K562 (cell line): ENCODE measurements at regions not wholly inside any gene's neighbourhood (a gene's known extent, or its start where the extent isn't known, plus 50 kb on each side); places are given as distances from the start of the nearest gene placed in this dataset.
A peak's percentile ranks its signal among the peaks of the same experiment; 100 is the strongest.

Source experiments
- ATAC-seq: fragments of 200-7000 bp; cut with Tn5 transposase; 3 replicates; pipeline ENCODE4 v1.9.1; 2020; ENCODE audit warnings: moderate library complexity
- BruUV-seq: library from RNA; stranded (reverse); fragments of 400-500 nt; replicated peaks from 2 replicates; lab custom pipeline; 2021; lab: Mats Ljungman, UMichigan
- CTCF ChIA-PET: fragments of 300-600 bp; formaldehyde crosslinking; extraction: SDS; loops from one replicate; lab custom pipeline; 2021; ENCODE audit warnings: low intra/inter-chr PET ratio; lab: Yijun Ruan, JAX
- POLR2A ChIA-PET: fragments of 300-600, 350-650 bp; sonication (Branson Sonifier 250); formaldehyde crosslinking; extraction: SDS; loops from one replicate; lab custom pipeline; 2021; ENCODE audit warnings: antibody characterized with exemption, inconsistent platforms; lab: Yijun Ruan, JAX
- DNase-seq, 4 experiments: peaks; one replicate each; pipeline versions ENCODE4 v3.0.0 to v3.0.0-alpha.2; 2011 to 2018; ENCODE audit warnings: low spot score in 3 of 4, mixed read lengths in 3 of 4; ENCODE audit errors: extremely low read depth in 1 of 4
- FAIRE-seq: peaks from 2 replicates; lab custom pipeline; 2011; peaks lifted over from hg19 to GRCh38; lab: Jason Lieb, UNC
- H2AFZ ChIP-seq: 2 replicates; pipeline ENCODE4 v1.6.0; 2011; ENCODE audit warnings: low read depth, low read length, control low read depth, inconsistent platforms
- H3K27ac ChIP-seq: fragments of 200-600 bp; 3 replicates; pipeline ENCODE4 v1.8.0; 2011; ENCODE audit warnings: low read depth, mild to moderate bottlenecking, control low read depth, inconsistent platforms, low read length, moderate library complexity, mixed read lengths; ENCODE audit errors: extremely low read depth
- H3K27me3 ChIP-seq, 2 experiments: fragments of 300-600 bp in 1 of 2; 2 replicates in 1 of 2; 3 replicates in 1 of 2; pipeline versions ENCODE4 v1.6.0 to v1.8.0; 2011; ENCODE audit warnings: inconsistent platforms in 2 of 2, low read length in 2 of 2, mild to moderate bottlenecking in 1 of 2, mixed read lengths in 1 of 2, moderate library complexity in 1 of 2; ENCODE audit not compliant: control insufficient read depth in 2 of 2, insufficient read depth in 2 of 2
- H3K36me3 ChIP-seq: fragments of 300-600 bp; 3 replicates; pipeline ENCODE4 v1.8.0; 2011; ENCODE audit warnings: mild to moderate bottlenecking, low read length, inconsistent platforms; ENCODE audit not compliant: control insufficient read depth, insufficient read depth
- H3K4me1 ChIP-seq, 2 experiments: fragments of 200-600 bp in 1 of 2; replicated peaks in 1 of 2; 2 replicates in 1 of 2; 3 replicates in 1 of 2; pipeline versions ENCODE4 v1.5.1 to v1.8.0; 2011; ENCODE audit warnings: inconsistent platforms in 2 of 2, low read length in 2 of 2, mild to moderate bottlenecking in 1 of 2, mixed read lengths in 1 of 2, moderate library complexity in 1 of 2; ENCODE audit not compliant: control insufficient read depth in 2 of 2, insufficient read depth in 2 of 2
- H3K4me2 ChIP-seq: 2 replicates; pipeline ENCODE4 v1.6.1; 2011; ENCODE audit warnings: low read length, control low read depth, inconsistent platforms, mixed read lengths; ENCODE audit not compliant: insufficient read depth
- H3K4me3 ChIP-seq: fragments of 200-600 bp; sonication (generic), shearing (Covaris generic); 2 replicates; pipeline ENCODE4 v1.5.1; 2016; ENCODE audit warnings: control low read depth, inconsistent platforms
- H3K79me2 ChIP-seq: fragments of 200-600 bp; 3 replicates; pipeline ENCODE4 v1.8.0; 2011; ENCODE audit warnings: low read length, inconsistent platforms; ENCODE audit not compliant: control insufficient read depth, insufficient read depth
- H3K9ac ChIP-seq, 2 experiments: 2 replicates each; pipeline versions ENCODE4 v1.6.0 to v1.6.1; 2011; ENCODE audit warnings: low read depth in 2 of 2, low read length in 2 of 2, control low read depth in 1 of 2, inconsistent platforms in 1 of 2, mild to moderate bottlenecking in 1 of 2, mixed read lengths in 1 of 2; ENCODE audit not compliant: insufficient read depth in 1 of 2
- H3K9me1 ChIP-seq: one replicate; pipeline ENCODE4 v1.6.0; 2011; ENCODE audit warnings: inconsistent platforms, mild to moderate bottlenecking, low read length, moderate library complexity; ENCODE audit not compliant: control insufficient read depth, insufficient read depth
- H3K9me3 ChIP-seq: replicated peaks from 2 replicates; pipeline ENCODE4 v1.5.1; 2011; ENCODE audit warnings: low read depth, low read length, inconsistent platforms; ENCODE audit not compliant: control insufficient read depth, insufficient read depth
- H4K20me1 ChIP-seq: replicated peaks from 2 replicates; pipeline ENCODE4 v1.6.1; 2011; ENCODE audit warnings: low read length, inconsistent platforms, mixed read lengths; ENCODE audit not compliant: control insufficient read depth, insufficient read depth
- CBFB ChIP-seq: sonication (generic); formaldehyde crosslinking; IDR thresholded peaks from 2 replicates; pipeline ENCODE4 v1.4.0; 2020; ENCODE audit warnings: mild to moderate bottlenecking, missing genetic modification reagents
- THAP7 ChIP-seq: fragments of 250-450 bp; sonication (Bioruptor Pico); IDR thresholded peaks from 2 replicates; pipeline ENCODE4 v1.5.0; 2021
- WGBS: fragments of 100-300 bp; shearing (Covaris generic); methylation state at CpG from one replicate; pipeline ENCODE4 v1.1.6; 2016; ENCODE audit warnings: low coverage, mixed read lengths; ENCODE audit not compliant: insufficient coverage; ENCODE audit errors: missing lambda C conversion rate; 5-methylcytosine and 5-hydroxymethylcytosine counted together
- in situ Hi-C: fragments of 300-500 bp; cut with MboI; formaldehyde crosslinking; loops from 4 replicates; pipeline ENCODE4 v1.15.0; 2018; ENCODE audit warnings: inconsistent platforms, mixed read lengths
- intact Hi-C: fragments of 100-400 bp; cut with micrococcal nuclease; formaldehyde crosslinking; loops from 2 replicates; pipeline ENCODE4 v1.14.2; 2022
- TF ChIP-seq, protein P1 (sequence below), 3 experiments: IDR thresholded peaks in 2 of 3; conservative IDR thresholded peaks in 1 of 3; 2 replicates each; pipeline ENCODE4 v1.5.1; 2011 to 2012; ENCODE audit warnings: low read length in 3 of 3, mild to moderate bottlenecking in 3 of 3, control low read depth in 2 of 3, improper control_type of control experiment in 1 of 3, inconsistent platforms in 1 of 3, low read depth in 1 of 3, mixed read lengths in 1 of 3, moderate library complexity in 1 of 3; ENCODE audit not compliant: insufficient read depth in 2 of 3

GRCh38 chr20:41746635-41747034 lies 128.5 kb upstream of the CHD6 start:
- BruUV-seq: no TSS peak
- Histone ChIP-seq H3K9me3 (no peaks in the 10 kb centered on the region), H3K79me2 (no peaks in the 10 kb centered on the region), H3K9me1 (no peaks in the 10 kb centered on the region), H3K4me2 (no peak overlapping the region), H3K4me3 (no peak overlapping the region), H4K20me1 (no peaks in the 10 kb centered on the region; the same call in 1 of the 2 replicates), H2AFZ (no peak overlapping the region), H3K27ac (no peak overlapping the region), H3K4me1 (no peaks in the 10 kb centered on the region; a peak in 2 of 5 replicates), H3K27me3 (no peaks in the 10 kb centered on the region; a peak in 1 of 5 replicates), H3K36me3 (no peaks in the 10 kb centered on the region), H3K9ac (no peak overlapping the region)
- ChIA-PET CTCF (no interaction called here), POLR2A (no interaction called here)
- 0% methylated on average over 1 of the region's 1 CpG for WGBS
- DNase-seq (no peak), ATAC-seq (peak; percentile 29; the same call in 1 of the 3 replicates), FAIRE-seq (no peak)
- intact Hi-C loops (no loop called here), in situ Hi-C loops (loop anchor here (10.0 kb wide), 1 partner anchor 1668 kb away; no protein-coding TSS in a partner anchor)
- TF ChIP-seq, protein P1, sequence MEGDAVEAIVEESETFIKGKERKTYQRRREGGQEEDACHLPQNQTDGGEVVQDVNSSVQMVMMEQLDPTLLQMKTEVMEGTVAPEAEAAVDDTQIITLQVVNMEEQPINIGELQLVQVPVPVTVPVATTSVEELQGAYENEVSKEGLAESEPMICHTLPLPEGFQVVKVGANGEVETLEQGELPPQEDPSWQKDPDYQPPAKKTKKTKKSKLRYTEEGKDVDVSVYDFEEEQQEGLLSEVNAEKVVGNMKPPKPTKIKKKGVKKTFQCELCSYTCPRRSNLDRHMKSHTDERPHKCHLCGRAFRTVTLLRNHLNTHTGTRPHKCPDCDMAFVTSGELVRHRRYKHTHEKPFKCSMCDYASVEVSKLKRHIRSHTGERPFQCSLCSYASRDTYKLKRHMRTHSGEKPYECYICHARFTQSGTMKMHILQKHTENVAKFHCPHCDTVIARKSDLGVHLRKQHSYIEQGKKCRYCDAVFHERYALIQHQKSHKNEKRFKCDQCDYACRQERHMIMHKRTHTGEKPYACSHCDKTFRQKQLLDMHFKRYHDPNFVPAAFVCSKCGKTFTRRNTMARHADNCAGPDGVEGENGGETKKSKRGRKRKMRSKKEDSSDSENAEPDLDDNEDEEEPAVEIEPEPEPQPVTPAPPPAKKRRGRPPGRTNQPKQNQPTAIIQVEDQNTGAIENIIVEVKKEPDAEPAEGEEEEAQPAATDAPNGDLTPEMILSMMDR (IDR thresholded peaks at IDR 0.05 in 2 of 3, conservative IDR thresholded peaks at IDR 0.05 in 1 of 3; ENCODE audit: insufficient read depth in 2 of 3, low read depth in 1 of 3, low read length in 3 of 3): peak in 2 of 3 experiments; percentile 12 to 42; a peak in 2 of 6 replicates
- TF ChIP-seq THAP7 (CRISPR knock-in tag) (no peak), CBFB (no peak)
